Astrocyte of the cerebellum (primary cell): ENCODE measurements at regions not wholly inside any gene's neighbourhood (a gene's known extent, or its start where the extent isn't known, plus 50 kb on each side); places are given as distances from the start of the nearest gene placed in this dataset.

ENCODE experiments used
- DNase-seq: peaks from one replicate; pipeline ENCODE4 v3.0.0-alpha.2; 2011; ENCODE audit warnings: low read depth
- H3K4me3 ChIP-seq: 2 replicates; pipeline ENCODE4 v1.5.1; 2011; ENCODE audit warnings: mild to moderate bottlenecking, low read depth, low read length, moderate library complexity
- CTCF ChIP-seq: IDR thresholded peaks from 2 replicates; pipeline ENCODE4 v1.5.1; 2012; ENCODE audit warnings: low read length, low read depth, moderate library complexity, mild to moderate bottlenecking; ENCODE audit errors: missing control alignments
- in situ Hi-C: cut with HindIII; loops from 2 replicates; pipeline ENCODE4 v1.10.0; 2017; ENCODE audit warnings: low sequenced_read_pairs

- TF ChIP-seq CTCF, result no peak
- H3K4me3 ChIP-seq, result no peak overlapping the region
- DNase-seq, result no peak
- in situ Hi-C loops, result no loop called here
Observed at GRCh38 chr2:237167934-237168333, 82.2 kb downstream of the COPS8 start.

DNA sequence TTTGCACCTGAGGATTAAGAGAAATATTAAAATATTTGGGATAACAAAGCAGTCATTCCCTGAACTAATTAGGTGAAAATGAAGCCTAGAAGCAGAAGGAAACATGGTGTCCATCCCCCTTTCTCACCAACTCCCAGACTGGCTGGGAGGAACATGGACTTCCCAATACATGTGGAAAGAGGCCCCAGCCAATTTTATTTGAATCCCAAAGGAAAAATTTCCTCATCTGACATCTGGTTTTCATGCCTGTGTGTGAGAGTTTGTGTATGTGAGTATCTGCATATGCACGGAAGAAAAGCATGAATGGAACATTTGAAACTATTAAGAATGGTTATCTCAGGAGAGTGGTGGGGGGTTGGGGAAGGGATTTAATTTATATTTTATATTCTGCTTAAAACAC is 84.3 kb downstream of the COPS8 start:
- TF ChIP-seq CTCF, result no peak
- in situ Hi-C loops, result no loop called here
- no peak overlapping the region for H3K4me3 ChIP-seq
- DNase-seq, result no peak

DNA sequence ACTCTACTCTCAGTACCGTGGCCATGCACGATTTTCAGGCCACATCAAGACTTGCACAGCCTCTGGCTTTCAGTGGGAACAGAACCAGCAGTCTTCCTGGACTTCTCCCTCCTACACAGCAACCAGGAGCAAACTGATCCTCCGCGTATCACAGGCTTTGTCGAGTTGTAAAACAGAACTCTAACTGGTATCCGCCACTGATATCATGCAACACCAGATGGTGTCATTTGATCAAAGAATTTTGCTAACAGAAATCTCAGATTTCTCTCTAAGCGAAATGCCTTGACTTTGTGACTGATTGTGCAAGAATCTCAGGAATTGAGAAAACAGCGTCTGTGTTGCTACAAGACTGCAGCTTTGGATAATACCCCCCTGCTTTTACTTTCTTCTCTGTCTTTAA is 85.7 kb downstream of the COPS8 start:
- TF ChIP-seq CTCF, result peak; percentile 47
- no peak overlapping the region for H3K4me3 ChIP-seq
- in situ Hi-C loops, result no loop called here

GRCh38 chr2:237171881-237172280 is 86.2 kb downstream of the COPS8 start:
- no peak for TF ChIP-seq CTCF
- DNase-seq, result no peak
- no peak overlapping the region for H3K4me3 ChIP-seq
- in situ Hi-C loops, result no loop called here

More for the DNA sequence above, 85.7 kb downstream of the COPS8 start:
- DNase-seq, result peak; percentile 92

DNA sequence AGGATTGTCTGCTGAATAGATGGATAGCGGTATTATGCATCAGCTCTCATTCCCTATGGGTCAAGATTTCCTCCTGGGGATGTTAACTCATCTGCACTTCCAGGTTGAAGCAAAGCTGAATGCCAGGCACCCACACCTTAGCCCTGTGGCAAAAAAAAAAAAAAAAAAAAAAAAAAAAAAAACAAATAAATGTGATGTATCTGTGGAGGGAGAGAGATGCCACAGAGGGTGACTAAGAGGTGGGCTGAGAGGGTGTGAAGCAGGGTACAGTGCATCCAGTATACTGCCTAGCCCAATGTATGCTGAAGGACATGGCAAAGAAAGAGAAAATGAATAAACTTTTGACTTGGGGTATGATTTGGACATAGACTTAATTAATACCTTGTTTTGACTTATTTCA is 91.4 kb downstream of the COPS8 start:
- no peak for TF ChIP-seq CTCF
- in situ Hi-C loops, result no loop called here

DNA sequence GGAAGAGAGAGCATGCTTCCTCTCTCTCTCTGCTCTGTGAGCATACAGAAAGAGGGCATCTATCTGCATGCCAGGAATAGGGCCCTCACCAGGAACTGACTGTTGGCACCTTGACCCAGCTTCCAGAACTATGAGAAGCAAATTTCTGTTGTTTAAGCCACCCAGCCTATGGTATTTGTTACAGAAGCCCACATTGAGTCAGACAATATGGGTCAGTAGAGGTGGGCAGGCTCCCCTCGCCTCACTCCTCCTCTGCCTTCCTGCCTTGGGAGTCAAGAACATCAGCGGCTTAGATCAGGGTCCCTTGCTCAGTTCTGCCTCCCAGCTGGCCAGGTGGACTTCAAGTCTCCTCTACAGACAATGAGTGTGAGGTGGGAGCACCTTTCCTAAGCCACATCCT is 92.3 kb downstream of the COPS8 start:
- no peak for DNase-seq
- no peak overlapping the region for H3K4me3 ChIP-seq
- in situ Hi-C loops, result no loop called here
- TF ChIP-seq CTCF, result no peak

More for the DNA sequence above, 91.4 kb downstream of the COPS8 start:
- no peak for DNase-seq
- no peak overlapping the region for H3K4me3 ChIP-seq

GRCh38 chr2:237178396-237178795 is 92.7 kb downstream of the COPS8 start:
- TF ChIP-seq CTCF, result no peak
- in situ Hi-C loops, result no loop called here
- no peak for DNase-seq
- no peak overlapping the region for H3K4me3 ChIP-seq
